HCT116 (cell line): ENCODE measurements at regions not wholly inside any gene's neighbourhood (a gene's known extent, or its start where the extent isn't known, plus 50 kb on each side); places are given as distances from the start of the nearest gene placed in this dataset.

Experiments used
- ATAC-seq: fragments of 200-7000 bp; cut with Tn5 transposase; 2 replicates; pipeline ENCODE4 v1.9.1; 2020; ENCODE audit warnings: mild to moderate bottlenecking, moderate library complexity
- BruUV-seq: library from RNA; stranded (reverse); fragments of 400-500 nt; replicated peaks from 2 replicates; lab custom pipeline; 2021; lab: Mats Ljungman, UMichigan
- CTCF ChIA-PET: fragments of 300-600 bp; sonication (Branson Sonifier 250); formaldehyde crosslinking; loops from one replicate; lab custom pipeline; 2021; ENCODE audit warnings: antibody characterized with exemption; lab: Charles Lee
- POLR2A ChIA-PET: fragments of 300-600, 350-600 bp; sonication (Branson Sonifier 250); formaldehyde crosslinking; loops from one replicate; lab custom pipeline; 2021; ENCODE audit warnings: antibody characterized with exemption; lab: Charles Lee
- RAD21 ChIA-PET, 2 experiments: fragments of 300-600 bp; sonication (Branson Sonifier 250); formaldehyde crosslinking; loops; one replicate each; lab custom pipeline; 2023; ENCODE audit warnings: low total read pairs in 2 of 2; ENCODE audit not compliant: uncharacterized antibody in 2 of 2, unreplicated experiment in 2 of 2, low non-redundant PET in 1 of 2; lab: Charles Lee
- DNase-seq: peaks from one replicate; pipeline ENCODE4 v3.0.0-alpha.2; 2010; ENCODE audit warnings: low read depth, low spot score
- H2AFZ ChIP-seq: fragments of 200-600 bp; shearing (Covaris generic), sonication (generic); 2 replicates; pipeline ENCODE4 v1.6.1; 2017; ENCODE audit warnings: low read depth, mixed run types, mixed read lengths, antibody characterized with exemption, low read length; ENCODE audit not compliant: poor library complexity, severe bottlenecking
- H3K27ac ChIP-seq: 2 replicates; pipeline ENCODE4 v1.5.1; 2012; ENCODE audit warnings: low read depth, low read length
- H3K27me3 ChIP-seq: fragments of 200-600 bp; sonication (generic); 2 replicates; pipeline ENCODE4 v1.6.1; 2016; ENCODE audit warnings: mixed run types, low read length, mixed read lengths; ENCODE audit not compliant: insufficient read depth
- H3K36me3 ChIP-seq, 2 experiments: fragments of 200-500 bp in 1 of 2; fragments of 200-600 bp in 1 of 2; sonication (Bioruptor generic) in 1 of 2; sonication (generic) in 1 of 2; 2 replicates each; pipeline versions ENCODE4 v1.5.1 to v1.6.1; 2014 to 2016; ENCODE audit warnings: low read length in 2 of 2, inconsistent platforms in 1 of 2, mixed read lengths in 1 of 2, mixed run types in 1 of 2; ENCODE audit not compliant: insufficient read depth in 2 of 2, control insufficient read depth in 1 of 2
- H3K4me1 ChIP-seq, 2 experiments: fragments of 200-600 bp in 1 of 2; sonication (generic) in 1 of 2; 2 replicates each; pipeline versions ENCODE4 v1.5.1 to v1.6.1; 2012 to 2017; ENCODE audit warnings: low read length in 2 of 2, inconsistent platforms in 1 of 2, mild to moderate bottlenecking in 1 of 2, mixed read lengths in 1 of 2, mixed run types in 1 of 2, moderate library complexity in 1 of 2; ENCODE audit not compliant: insufficient read depth in 2 of 2, control insufficient read depth in 1 of 2
- H3K4me2 ChIP-seq: fragments of 200-600 bp; sonication (generic); 2 replicates; pipeline ENCODE4 v1.6.1; 2017; ENCODE audit warnings: mixed run types, low read length, mixed read lengths
- H3K4me3 ChIP-seq, 2 experiments: fragments of 200-600 bp in 1 of 2; sonication (generic) in 1 of 2; replicated peaks in 1 of 2; 2 replicates each; pipeline ENCODE4 v1.5.1; 2011 to 2016; ENCODE audit warnings: low read length in 2 of 2, control low read depth in 1 of 2, low read depth in 1 of 2, mild to moderate bottlenecking in 1 of 2, mixed read lengths in 1 of 2, mixed run types in 1 of 2
- H3K79me2 ChIP-seq: fragments of 200-600 bp; sonication (generic); 2 replicates; pipeline ENCODE4 v1.6.1; 2017; ENCODE audit warnings: mild to moderate bottlenecking, mixed run types, low read length, moderate library complexity, mixed read lengths; ENCODE audit not compliant: insufficient read depth
- H3K9ac ChIP-seq: fragments of 200-600 bp; sonication (generic); 2 replicates; pipeline ENCODE4 v1.6.1; 2016; ENCODE audit warnings: low read length, mixed read lengths
- H3K9me2 ChIP-seq: fragments of 200-600 bp; sonication (generic), shearing (Covaris generic); 2 replicates; pipeline ENCODE4 v1.6.1; 2017; ENCODE audit warnings: mixed run types, mild to moderate bottlenecking, moderate library complexity; ENCODE audit not compliant: insufficient read depth
- H3K9me3 ChIP-seq, 2 experiments: fragments of 200-500 bp in 1 of 2; fragments of 200-600 bp in 1 of 2; sonication (Bioruptor generic) in 1 of 2; sonication (generic) in 1 of 2; 2 replicates each; pipeline ENCODE4 v1.6.1; 2014 to 2017; ENCODE audit warnings: low read length in 2 of 2, mixed read lengths in 2 of 2, inconsistent platforms in 1 of 2, low read depth in 1 of 2, mild to moderate bottlenecking in 1 of 2, mixed run types in 1 of 2, moderate library complexity in 1 of 2; ENCODE audit not compliant: control insufficient read depth in 1 of 2, insufficient read depth in 1 of 2
- H4K20me1 ChIP-seq: fragments of 200-600 bp; sonication (generic), shearing (Covaris generic); 2 replicates; pipeline ENCODE4 v1.6.1; 2017; ENCODE audit warnings: mixed run types, mild to moderate bottlenecking, moderate library complexity; ENCODE audit not compliant: insufficient read depth
- EZH2phosphoT487 ChIP-seq: fragments of 200-600 bp; IDR thresholded peaks from 2 replicates; pipeline ENCODE4 v1.6.1; 2018; ENCODE audit warnings: antibody characterized with exemption, borderline replicate concordance
- MAX ChIP-seq: IDR thresholded peaks from 2 replicates; pipeline ENCODE4 v1.6.1; 2012
- RAD21 ChIP-seq: IDR thresholded peaks from 2 replicates; pipeline ENCODE4 v1.6.1; 2012; ENCODE audit warnings: low read depth, mild to moderate bottlenecking
- REST ChIP-seq: IDR thresholded peaks from 2 replicates; pipeline ENCODE4 v1.6.1; 2012; ENCODE audit warnings: low read depth
- intact Hi-C: fragments of 100-400 bp; cut with micrococcal nuclease; formaldehyde crosslinking; loops from 2 replicates; pipeline ENCODE4 v1.10.0; 2022

- ATAC-seq: no peak
- no peak overlapping the region for H3K27ac ChIP-seq
- ChIA-PET RAD21 (no interaction called here), POLR2A (no interaction called here), CTCF (no interaction called here)
- no TSS peak for BruUV-seq
- no peaks in the 10 kb centered on the region for H3K36me3 ChIP-seq
- H3K9me3 ChIP-seq: no peaks in the 10 kb centered on the region
- no peak for TF ChIP-seq EZH2phosphoT487
- TF ChIP-seq RAD21: no peak
- no peak for TF ChIP-seq MAX
- no peak for TF ChIP-seq REST
- H3K9ac ChIP-seq: no peak overlapping the region
- H3K4me2 ChIP-seq: no peak overlapping the region
- no peaks in the 10 kb centered on the region for H4K20me1 ChIP-seq
- no peak overlapping the region for H3K4me3 ChIP-seq
- H3K27me3 ChIP-seq: no peaks in the 10 kb centered on the region; the same call in 1 of the 2 replicates
- H3K79me2 ChIP-seq: no peaks in the 10 kb centered on the region
- intact Hi-C loops: no loop called here
- H2AFZ ChIP-seq: no peak overlapping the region
- no peak for DNase-seq
- no peaks in the 10 kb centered on the region for H3K4me1 ChIP-seq
- H3K9me2 ChIP-seq: no peaks in the 10 kb centered on the region
Observed at GRCh38 chr6:165915022-165915770, 252.2 kb upstream of the PDE10A start.
